ENCODE measurements at regions not wholly inside any gene's neighbourhood (a gene's known extent, or its start where the extent isn't known, plus 50 kb on each side); places are given as distances from the start of the nearest gene placed in this dataset.

GRCh38 chr3:27533718-27534573 lies 49.8 kb upstream of the SLC4A7 start:
- TF ChIP-seq POLR2A (IDR thresholded peaks at IDR 0.05) (no peak), CTCF (IDR thresholded peaks at IDR 0.05) (no peak)
